ENCODE measurements at regions not wholly inside any gene's neighbourhood (a gene's known extent, or its start where the extent isn't known, plus 50 kb on each side); places are given as distances from the start of the nearest gene placed in this dataset.

- TF ChIP-seq CTCF (IDR thresholded peaks at IDR 0.05; ENCODE audit: insufficient read depth, low read length) (no peak), POLR2AphosphoS5 (IDR thresholded peaks at IDR 0.05; ENCODE audit: low read depth) (no peak), REST (IDR thresholded peaks at IDR 0.05; ENCODE audit: insufficient replicate concordance, low read depth) (no peak), GABPA (IDR thresholded peaks at IDR 0.05; ENCODE audit: low read depth) (no peak), SPI1 (IDR thresholded peaks at IDR 0.05; ENCODE audit: borderline replicate concordance, low read depth) (no peak)
These were observed 237.7 kb upstream of the GOLIM4 start for GRCh38 chr3:168333410-168333935.

All from HL-60 (cell line).